ENCODE measurements at regions not wholly inside any gene's neighbourhood (a gene's known extent, or its start where the extent isn't known, plus 50 kb on each side); places are given as distances from the start of the nearest gene placed in this dataset.

GRCh38 chr4:100929135-100929534, 411.3 kb upstream of the EMCN start:
- Histone ChIP-seq H3K14ac (ENCODE audit: insufficient read depth, low read length) (no peak overlapping the region), H3T11ph (ENCODE audit: low read length) (no peak overlapping the region), H2BK15ac (ENCODE audit: low read depth, low read length) (no peak overlapping the region), H2AK5ac (ENCODE audit: insufficient read length, low read length) (no peak overlapping the region), H3K4me1 (ENCODE audit: insufficient read depth, low read length) (no peaks in the 10 kb centered on the region), H3K23ac (ENCODE audit: insufficient read length, low read depth, low read length) (no peak overlapping the region), H2BK120ac (ENCODE audit: low read depth, low read length, poor library complexity, severe bottlenecking) (no peak overlapping the region), H3K4me2 (ENCODE audit: insufficient read depth, insufficient read length, low read length) (no peak overlapping the region), H4K20me1 (ENCODE audit: control insufficient read depth, insufficient read depth, insufficient read length) (no peaks in the 10 kb centered on the region), H2BK5ac (ENCODE audit: insufficient read length, low read length) (no peak overlapping the region), H4K8ac (replicated peaks; ENCODE audit: insufficient read length, low read depth, low read length) (no peak overlapping the region), H4K5ac (ENCODE audit: insufficient read length, low read depth, low read length) (no peak overlapping the region), H3K79me2 (ENCODE audit: insufficient read depth, low read length) (no peaks in the 10 kb centered on the region), H3K79me1 (ENCODE audit: insufficient read depth, low read depth, low read length, poor library complexity, severe bottlenecking) (no peaks in the 10 kb centered on the region), H3K27me3 (ENCODE audit: insufficient read depth, low read length) (no peaks in the 10 kb centered on the region), H3K9ac (ENCODE audit: extremely low read depth, insufficient read length, low read length) (no peak overlapping the region), H3K56ac (ENCODE audit: insufficient read length, low read depth, low read length) (no peak overlapping the region), H3K4ac (ENCODE audit: low read depth, low read length) (no peak overlapping the region), H2BK20ac (ENCODE audit: low read depth, low read length, poor library complexity, severe bottlenecking) (no peak overlapping the region), H3K18ac (ENCODE audit: insufficient read length, low read depth, low read length) (no peak overlapping the region), H3K9me3 (ENCODE audit: control insufficient read depth, low read depth, low read length) (no peaks in the 10 kb centered on the region), H4K91ac (ENCODE audit: insufficient read length, low read depth, low read length) (no peak overlapping the region), H2AFZ (ENCODE audit: low read length) (no peak overlapping the region), H3K27ac (ENCODE audit: insufficient read length, low read depth, low read length) (no peak overlapping the region), H3K23me2 (ENCODE audit: insufficient read length, low read depth, low read length, poor library complexity, severe bottlenecking) (no peaks in the 10 kb centered on the region), H2BK12ac (ENCODE audit: insufficient read length, low read depth, low read length) (no peak overlapping the region)
- TF ChIP-seq CTCF (conservative IDR thresholded peaks at IDR 0.05), result no peak
- H3K9me3 Mint-ChIP-seq, result no peaks in the 10 kb centered on the region
- no peak overlapping the region; a peak in 1 of 7 replicates for H3K27ac Mint-ChIP-seq
- H3K4me1 Mint-ChIP-seq, result peaks cover 8 to 19% of the 10 kb centered on the region in 2 experiments
- H3K27me3 Mint-ChIP-seq (ENCODE audit: low read depth), result no peaks in the 10 kb centered on the region
- WGBS (ENCODE audit: extremely low coverage, insufficient read length, low lambda C conversion rate), result no CpG with 5 or more reads among the region's 1 CpG
- no peaks in the 10 kb centered on the region for H3K36me3 Mint-ChIP-seq (ENCODE audit: insufficient read depth in 1 of 3, low read depth in 3 of 3)
- no peak for DNase-seq
- H3K4me3 Mint-ChIP-seq, result no peak overlapping the region

Data from H9 (cell line).